NCI-H526 (cell line): ENCODE measurements at regions not wholly inside any gene's neighbourhood (a gene's known extent, or its start where the extent isn't known, plus 50 kb on each side); places are given as distances from the start of the nearest gene placed in this dataset.
"Not testable (repeated sequence)": the region's sequence is repeated elsewhere in the genome, so short reads cannot be mapped to it uniquely, and the experiment has no call there.

Source experiments
- DNase-seq, 2 experiments: peaks; one replicate each; lab custom pipeline; 2025; lab: John Stamatoyannopoulos, UW

GRCh38 chr1:192906334-192906733, 97.5 kb downstream of the RGS2 start:
- DNase-seq = no peak

- DNase-seq = no peak
Measured at GRCh38 chr1:192907545-192908243, 98.9 kb downstream of the RGS2 start.

- DNase-seq = not testable (repeated sequence)
Measured at GRCh38 chr1:192911896-192912656, 103.2 kb downstream of the RGS2 start.

GRCh38 chr1:192913683-192914082, 104.8 kb downstream of the RGS2 start:
- DNase-seq = no peak

- DNase-seq = no peak
Measured at GRCh38 chr1:192914092-192914491, 105.3 kb downstream of the RGS2 start.

- no peak for DNase-seq
Measured at GRCh38 chr1:192914696-192915095, 105.9 kb downstream of the RGS2 start.

- no peak for DNase-seq
Measured at GRCh38 chr1:192916021-192916420, 107.2 kb downstream of the RGS2 start.

- no peak for DNase-seq
Measured at GRCh38 chr1:192918259-192918658, 109.4 kb downstream of the RGS2 start.

GRCh38 chr1:192920412-192920811, 111.6 kb downstream of the RGS2 start:
- no peak for DNase-seq

GRCh38 chr1:192925609-192926008, 116.8 kb downstream of the RGS2 start:
- no peak for DNase-seq

GRCh38 chr1:192926736-192927135, 117.9 kb downstream of the RGS2 start:
- no peak for DNase-seq

GRCh38 chr1:192927496-192927895, 118.7 kb downstream of the RGS2 start:
- no peak for DNase-seq

GRCh38 chr1:192929597-192929996, 120.8 kb downstream of the RGS2 start:
- DNase-seq = no peak

GRCh38 chr1:192933744-192934143, 124.9 kb downstream of the RGS2 start:
- DNase-seq = no peak

- no peak for DNase-seq
Measured at GRCh38 chr1:192936313-192937018, 122.7 kb downstream of the UCHL5 start.

GRCh38 chr1:192937128-192937527, 122.0 kb downstream of the UCHL5 start:
- no peak for DNase-seq

- no peak for DNase-seq
Measured at GRCh38 chr1:192939440-192939839, 119.7 kb downstream of the UCHL5 start.

- DNase-seq = no peak
Measured at GRCh38 chr1:192940658-192941057, 118.5 kb downstream of the UCHL5 start.

- DNase-seq = no peak
Measured at GRCh38 chr1:192941722-192942411, 117.3 kb downstream of the UCHL5 start.

GRCh38 chr1:192943108-192943507, 116.1 kb downstream of the UCHL5 start:
- DNase-seq = no peak

GRCh38 chr1:192943522-192943921, 115.6 kb downstream of the UCHL5 start:
- no peak for DNase-seq

GRCh38 chr1:192945390-192946130, 113.6 kb downstream of the UCHL5 start:
- DNase-seq = no peak
